ENCODE measurements at regions not wholly inside any gene's neighbourhood (a gene's known extent, or its start where the extent isn't known, plus 50 kb on each side); places are given as distances from the start of the nearest gene placed in this dataset.

GRCh38 chr2:100764430-100764829 lies 55.5 kb upstream of the NPAS2 start:
- no peak for DNase-seq

GRCh38 chr2:100765481-100765880 lies 54.5 kb upstream of the NPAS2 start:
- no peak for DNase-seq

GRCh38 chr2:100766256-100766655 lies 53.7 kb upstream of the NPAS2 start:
- DNase-seq: no peak

- no peak for DNase-seq
Observed at GRCh38 chr2:100766806-100767205, 53.1 kb upstream of the NPAS2 start.

- no peak for DNase-seq
Observed at GRCh38 chr2:100767224-100767653, 52.7 kb upstream of the NPAS2 start.

- DNase-seq: no peak
Observed at GRCh38 chr2:100767810-100768806, 51.8 kb upstream of the NPAS2 start.
